ENCODE measurements at regions not wholly inside any gene's neighbourhood (a gene's known extent, or its start where the extent isn't known, plus 50 kb on each side); places are given as distances from the start of the nearest gene placed in this dataset.

GRCh38 chr3:177512945-177513814, 315.9 kb upstream of the TBL1XR1 start:
- no peak for DNase-seq (ENCODE audit: low read depth in 2 of 2)

- no peak for DNase-seq (ENCODE audit: low read depth in 2 of 2)
Observed at GRCh38 chr3:177513815-177514610, 316.7 kb upstream of the TBL1XR1 start.

GRCh38 chr3:177514611-177515499, 317.6 kb upstream of the TBL1XR1 start:
- no peak for DNase-seq (ENCODE audit: low read depth in 2 of 2)

DNA sequence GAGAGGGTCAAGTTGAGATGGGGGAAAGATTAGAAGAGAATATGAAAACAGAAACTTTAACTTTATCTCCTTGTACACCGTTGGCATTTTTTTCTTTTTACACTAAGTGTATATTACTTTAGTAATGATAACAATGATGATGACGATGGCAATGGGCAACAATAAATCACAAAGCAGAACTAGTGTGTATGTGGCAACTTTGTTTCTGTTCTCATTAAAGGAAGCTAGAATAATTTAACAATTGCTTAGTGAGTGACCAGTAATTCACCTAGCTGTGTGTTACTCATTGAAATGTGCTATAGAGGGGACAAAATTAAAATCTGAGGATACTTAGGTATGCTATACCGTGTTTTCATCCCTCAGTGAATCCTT, 318.5 kb upstream of the TBL1XR1 start:
- no peak for DNase-seq (ENCODE audit: low read depth in 2 of 2)

DNA sequence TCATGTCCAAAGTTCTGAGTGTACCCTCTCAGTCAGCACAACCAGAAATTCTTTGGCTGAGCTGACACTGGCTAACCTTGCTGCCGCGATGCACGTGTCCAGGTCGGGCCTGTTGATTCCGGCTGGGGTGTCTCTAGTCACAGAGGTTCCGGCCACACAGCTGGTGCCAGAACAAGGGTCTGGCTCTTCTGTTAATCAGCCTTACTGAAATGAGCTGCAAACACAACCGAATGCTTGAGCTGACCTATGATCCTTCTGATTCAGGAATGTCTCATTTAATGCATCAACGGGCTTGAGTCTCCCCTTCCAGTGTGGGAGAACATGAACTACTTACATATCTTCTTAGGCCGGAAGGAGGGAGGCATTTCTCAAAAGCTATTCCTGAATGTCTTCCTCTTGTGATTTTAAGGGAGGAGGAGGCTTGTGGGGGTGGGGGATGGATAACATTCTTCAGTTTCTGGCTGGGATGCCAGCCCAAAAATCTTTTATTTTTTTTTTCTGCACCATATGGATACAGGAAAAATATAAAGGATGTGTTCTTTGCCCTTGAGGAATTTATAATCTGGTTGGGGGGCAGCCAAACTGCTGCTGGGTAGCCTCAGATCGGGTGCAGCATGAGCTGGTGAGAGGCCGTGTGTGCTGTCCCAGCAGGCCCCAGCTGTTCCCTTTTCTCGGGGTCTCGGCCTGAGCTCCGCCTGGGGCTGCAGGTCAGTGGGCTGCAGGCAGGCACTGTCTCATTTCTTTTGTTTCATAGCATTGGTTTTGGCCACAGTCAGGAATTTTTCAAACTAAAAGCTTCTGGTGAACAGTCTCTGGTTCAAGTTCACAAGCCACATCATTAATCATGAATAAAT, 319.1 kb upstream of the TBL1XR1 start:
- peak; percentile 82 to 83 for DNase-seq (ENCODE audit: low read depth in 2 of 2)

GRCh38 chr3:177517906-177518305, 320.6 kb upstream of the TBL1XR1 start:
- DNase-seq (ENCODE audit: low read depth in 2 of 2): no peak

DNA sequence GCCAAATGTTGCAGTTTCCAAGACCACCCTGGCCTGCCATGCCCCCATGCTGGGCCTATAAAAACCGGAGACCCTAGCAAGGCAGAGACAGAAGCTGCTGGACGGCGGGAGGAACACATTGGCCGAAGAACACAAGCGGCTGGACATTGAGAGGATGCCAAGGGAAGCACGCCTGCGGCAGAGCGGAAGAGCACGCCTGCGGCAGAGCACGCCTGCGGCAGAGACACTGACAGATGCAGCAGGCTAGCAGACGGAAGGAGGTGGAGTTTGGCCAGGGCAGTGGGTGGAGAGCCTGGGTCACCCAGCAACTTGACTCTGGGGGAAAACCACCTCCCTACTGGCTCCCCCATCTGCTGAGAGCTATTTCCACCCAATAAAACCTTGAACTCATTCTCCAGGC, 322.3 kb upstream of the TBL1XR1 start:
- no peak for DNase-seq (ENCODE audit: low read depth in 2 of 2)

DNA sequence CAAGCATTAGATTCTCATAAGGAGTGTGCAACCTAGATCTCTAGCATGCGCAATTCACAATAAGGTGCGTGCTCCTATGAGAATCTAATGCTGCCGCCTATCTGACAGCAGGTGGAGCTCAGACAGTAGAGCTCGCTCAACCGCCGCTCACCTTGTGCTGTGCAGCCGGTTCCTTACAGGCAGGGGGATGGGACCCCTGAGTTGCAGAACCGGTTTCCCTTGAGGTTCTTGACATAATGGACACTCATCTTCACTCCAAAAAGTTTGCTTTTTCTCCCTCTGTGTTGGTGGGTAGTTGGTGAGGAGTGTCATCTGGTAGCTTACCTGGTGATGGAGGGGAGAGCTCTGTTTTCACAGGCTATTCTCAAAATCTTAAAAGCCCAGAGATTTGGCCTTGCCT, 324.0 kb upstream of the TBL1XR1 start:
- DNase-seq (ENCODE audit: low read depth in 2 of 2): no peak

GRCh38 chr3:177522051-177522450, 324.8 kb upstream of the TBL1XR1 start:
- no peak for DNase-seq (ENCODE audit: low read depth in 2 of 2)

GRCh38 chr3:177523067-177523675, 325.9 kb upstream of the TBL1XR1 start:
- no peak for DNase-seq (ENCODE audit: low read depth in 2 of 2)

DNA sequence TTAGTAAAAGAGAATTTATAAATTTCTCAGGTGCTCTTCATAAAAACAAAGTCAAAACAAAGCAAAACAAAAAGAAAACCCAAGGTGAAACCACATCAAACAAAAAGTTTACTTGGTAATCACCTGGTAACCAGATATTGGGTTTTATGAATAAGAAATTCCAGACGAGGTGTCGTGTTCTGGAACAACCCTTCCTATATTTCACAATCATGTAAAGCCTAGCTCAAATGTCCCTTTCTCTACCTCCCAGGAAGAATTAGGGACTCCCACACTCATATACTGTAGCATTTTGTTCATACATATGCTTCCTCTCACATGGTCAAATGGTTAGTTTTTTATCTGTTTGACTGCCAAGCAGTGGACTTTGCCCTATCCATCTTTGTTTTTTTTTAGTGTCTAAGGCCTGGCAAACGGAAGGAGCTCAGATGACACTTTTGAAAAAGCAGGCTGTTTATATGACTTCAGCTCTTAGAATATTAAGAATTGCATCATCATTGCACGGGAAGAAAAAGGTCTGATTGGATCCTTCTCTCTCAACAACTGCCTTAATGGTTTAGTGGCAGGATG, 326.7 kb upstream of the TBL1XR1 start:
- DNase-seq (ENCODE audit: low read depth in 2 of 2): no peak

DNA sequence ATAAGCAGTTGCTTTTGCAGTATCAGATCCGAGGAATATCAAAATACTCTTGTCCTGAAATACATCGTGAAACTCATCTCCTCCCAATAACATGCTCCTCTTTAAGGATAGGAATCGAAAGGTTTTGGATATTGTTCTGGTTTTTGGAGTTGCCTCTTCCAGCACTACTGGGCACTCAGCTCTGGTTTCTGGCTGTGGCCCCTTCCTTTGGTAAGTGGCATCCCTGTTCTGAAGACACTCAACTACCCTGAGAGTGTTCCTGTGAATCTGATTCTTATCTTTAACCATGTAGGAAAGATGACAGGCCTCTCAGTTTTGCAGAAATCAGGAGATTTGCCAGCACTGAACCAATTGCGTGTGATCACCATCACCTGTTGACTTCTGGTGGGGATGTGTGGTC, 327.5 kb upstream of the TBL1XR1 start:
- no peak for DNase-seq (ENCODE audit: low read depth in 2 of 2)

GRCh38 chr3:177525414-177525813, 328.1 kb upstream of the TBL1XR1 start:
- no peak for DNase-seq (ENCODE audit: low read depth in 2 of 2)

- no peak for DNase-seq (ENCODE audit: low read depth in 2 of 2)
Observed at GRCh38 chr3:177525987-177526712, 328.9 kb upstream of the TBL1XR1 start.

- no peak for DNase-seq (ENCODE audit: low read depth in 2 of 2)
Observed at GRCh38 chr3:177527182-177527581, 329.9 kb upstream of the TBL1XR1 start.

- DNase-seq (ENCODE audit: low read depth in 2 of 2): no peak
Observed at GRCh38 chr3:177528306-177529070, 331.2 kb upstream of the TBL1XR1 start.

- DNase-seq (ENCODE audit: low read depth in 2 of 2): no peak
Observed at GRCh38 chr3:177529071-177529550, 331.8 kb upstream of the TBL1XR1 start.

GRCh38 chr3:177529716-177530335, 332.5 kb upstream of the TBL1XR1 start:
- DNase-seq (ENCODE audit: low read depth in 2 of 2): no peak

Measured in fibroblast of skin of left quadriceps (primary cell).